ENCODE measurements at regions not wholly inside any gene's neighbourhood (a gene's known extent, or its start where the extent isn't known, plus 50 kb on each side); places are given as distances from the start of the nearest gene placed in this dataset.

- TF ChIP-seq EZH2phosphoT487 (IDR thresholded peaks at IDR 0.05; ENCODE audit: low read depth, severe bottlenecking, unreplicated experiment) = no peak
- TF ChIP-seq CTCF (IDR thresholded peaks at IDR 0.05; ENCODE audit: poor library complexity) = no peak
- TF ChIP-seq EZH2 (IDR thresholded peaks at IDR 0.05; ENCODE audit: borderline replicate concordance) = no peak
Measured at GRCh38 chr9:104286799-104287198, 192.7 kb downstream of the SMC2 start.

Data from hepatocyte (in vitro differentiated cells).